Activated T-cell treated with anti-CD3 and anti-CD28 coated beads, Interleukin-2, amount 50 U/mL, for 24 hours (primary cell): ENCODE measurements at regions not wholly inside any gene's neighbourhood (a gene's known extent, or its start where the extent isn't known, plus 50 kb on each side); places are given as distances from the start of the nearest gene placed in this dataset.

Source experiments
- DNase-seq: peaks from one replicate; pipeline ENCODE4 v3.0.0-alpha.2; 2020
- H3K27ac Mint-ChIP-seq: 2 replicates; pipeline ENCODE4 v1.8.0; 2020; ENCODE audit warnings: mild to moderate bottlenecking, mixed read lengths
- H3K27me3 Mint-ChIP-seq: 2 replicates; pipeline ENCODE4 v1.8.0; 2020; ENCODE audit warnings: mixed read lengths
- H3K36me3 Mint-ChIP-seq: 2 replicates; pipeline ENCODE4 v1.8.0; 2020; ENCODE audit warnings: low read depth, mixed read lengths
- H3K4me1 Mint-ChIP-seq: 2 replicates; pipeline ENCODE4 v1.8.0; 2020; ENCODE audit warnings: low read depth, mixed read lengths
- H3K4me3 Mint-ChIP-seq: 2 replicates; pipeline ENCODE4 v1.8.0; 2020; ENCODE audit warnings: mild to moderate bottlenecking, moderate library complexity, mixed read lengths
- H3K9me3 Mint-ChIP-seq: 2 replicates; pipeline ENCODE4 v1.8.0; 2020; ENCODE audit warnings: mixed read lengths

DNA sequence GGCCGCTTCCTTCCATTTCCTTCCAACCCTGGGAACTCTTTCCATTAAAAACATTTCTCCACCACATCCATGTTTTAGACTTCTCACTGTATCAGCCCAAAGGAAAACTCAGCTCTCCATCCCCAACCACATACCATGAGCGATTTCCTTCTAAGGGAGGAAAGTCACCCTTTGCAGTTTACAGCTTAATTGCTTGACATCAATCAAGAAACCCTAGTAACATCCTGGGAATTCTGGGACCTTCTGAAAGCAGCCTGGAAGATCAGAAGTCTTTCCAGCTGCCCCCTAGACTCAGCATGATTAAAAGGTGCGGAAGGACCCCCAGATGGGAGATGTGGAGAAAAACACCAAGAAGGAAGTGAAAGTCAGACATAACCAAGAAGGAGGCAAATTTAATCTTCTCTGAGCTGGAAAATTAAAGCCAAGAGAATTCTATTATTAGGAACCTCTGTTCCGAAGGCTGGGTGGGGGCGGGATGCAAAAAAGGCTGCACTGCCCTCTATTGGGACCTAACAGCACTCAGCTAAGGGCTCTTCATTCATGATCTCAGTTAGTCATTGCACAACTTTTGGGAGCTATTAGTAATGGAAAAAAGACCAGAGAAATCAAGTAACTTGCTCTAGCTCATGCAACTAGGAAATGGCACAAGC is 73.3 kb upstream of the PLXNC1 start:
- Mint-ChIP-seq H3K36me3 (no peaks in the 10 kb centered on the region), H3K4me1 (peaks cover 21% of the 10 kb centered on the region), H3K9me3 (no peaks in the 10 kb centered on the region), H3K27me3 (no peaks in the 10 kb centered on the region), H3K27ac (no peak overlapping the region), H3K4me3 (no peak overlapping the region)
- DNase-seq: no peak

GRCh38 chr12:94077209-94077608 is 71.2 kb upstream of the PLXNC1 start:
- peaks cover 11% of the 10 kb centered on the region for H3K4me1 Mint-ChIP-seq
- no peaks in the 10 kb centered on the region for H3K27me3 Mint-ChIP-seq
- H3K36me3 Mint-ChIP-seq: no peaks in the 10 kb centered on the region
- no peak overlapping the region for H3K27ac Mint-ChIP-seq
- no peak for DNase-seq
- H3K4me3 Mint-ChIP-seq: no peak overlapping the region
- H3K9me3 Mint-ChIP-seq: no peaks in the 10 kb centered on the region

DNA sequence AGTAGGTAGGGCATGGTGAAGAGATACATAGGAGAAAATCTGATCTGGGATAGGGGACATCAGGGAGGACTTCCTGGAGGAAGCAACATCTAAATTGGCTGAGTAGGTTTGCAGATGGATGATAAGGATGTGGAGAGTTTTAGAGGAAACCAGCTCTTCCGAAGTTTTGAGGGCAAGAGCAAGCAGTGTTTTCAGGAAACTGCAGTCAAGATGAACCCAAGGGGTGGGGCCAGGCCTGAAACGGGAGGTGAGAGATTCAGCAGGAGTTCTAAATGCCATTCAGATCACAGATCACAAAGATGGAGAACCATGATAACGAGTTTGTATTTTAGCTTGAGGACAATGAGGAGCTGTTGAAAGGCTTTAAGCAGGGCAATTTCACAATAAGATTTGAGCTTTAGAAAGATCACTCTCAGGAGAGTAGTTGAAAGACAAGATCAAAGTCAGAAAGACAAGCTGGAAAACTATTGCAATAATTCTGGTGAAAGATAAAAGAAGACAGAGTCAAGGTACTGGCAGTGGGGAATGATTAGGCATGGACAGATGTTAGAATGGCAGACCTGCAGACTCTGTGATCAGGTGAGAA is 70.1 kb upstream of the PLXNC1 start:
- H3K4me1 Mint-ChIP-seq: peaks cover 11% of the 10 kb centered on the region
- no peaks in the 10 kb centered on the region for H3K36me3 Mint-ChIP-seq
- no peak overlapping the region for H3K4me3 Mint-ChIP-seq
- no peak for DNase-seq
- no peak overlapping the region for H3K27ac Mint-ChIP-seq
- H3K27me3 Mint-ChIP-seq: no peaks in the 10 kb centered on the region
- H3K9me3 Mint-ChIP-seq: no peaks in the 10 kb centered on the region

DNA sequence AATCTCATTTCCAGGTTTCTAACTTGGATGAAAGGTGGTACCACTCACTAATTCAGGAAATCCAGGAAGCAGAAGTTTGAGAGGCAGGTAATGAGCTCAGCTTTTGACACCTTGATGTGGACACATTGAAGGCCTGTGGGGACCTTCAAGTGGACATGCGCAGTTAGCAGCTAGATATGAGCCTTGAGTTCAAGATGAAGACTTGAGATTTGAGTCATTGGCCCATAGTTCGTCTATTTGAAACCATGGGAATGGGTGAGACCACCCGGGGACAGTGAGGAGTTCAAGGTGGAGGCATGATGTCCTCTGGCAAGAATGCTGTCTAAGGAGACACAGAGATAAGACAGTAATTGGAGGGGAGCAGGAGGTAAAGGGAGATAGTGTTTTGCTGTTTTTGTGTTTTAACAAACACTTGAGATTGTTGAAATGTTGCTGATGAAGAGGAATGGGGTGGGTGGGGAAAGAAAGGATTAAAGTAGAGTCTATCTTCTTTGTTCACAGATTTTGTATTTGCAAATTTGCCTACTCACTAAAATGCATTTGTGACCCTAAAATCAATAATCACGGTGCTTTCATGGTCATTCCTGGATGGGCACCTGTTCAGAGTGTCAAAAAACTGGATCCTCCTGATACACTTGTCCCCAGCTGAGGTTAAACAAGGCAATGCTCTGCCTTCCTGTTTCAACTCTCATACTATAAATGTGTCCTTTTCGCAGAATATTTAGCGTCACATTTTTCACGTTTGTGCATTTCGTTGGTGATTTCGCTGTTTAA is 69.5 kb upstream of the PLXNC1 start:
- Mint-ChIP-seq H3K36me3 (no peaks in the 10 kb centered on the region), H3K27me3 (no peaks in the 10 kb centered on the region), H3K27ac (no peak overlapping the region), H3K4me1 (peaks cover 11% of the 10 kb centered on the region), H3K9me3 (no peaks in the 10 kb centered on the region), H3K4me3 (no peak overlapping the region)
- DNase-seq: no peak

DNA sequence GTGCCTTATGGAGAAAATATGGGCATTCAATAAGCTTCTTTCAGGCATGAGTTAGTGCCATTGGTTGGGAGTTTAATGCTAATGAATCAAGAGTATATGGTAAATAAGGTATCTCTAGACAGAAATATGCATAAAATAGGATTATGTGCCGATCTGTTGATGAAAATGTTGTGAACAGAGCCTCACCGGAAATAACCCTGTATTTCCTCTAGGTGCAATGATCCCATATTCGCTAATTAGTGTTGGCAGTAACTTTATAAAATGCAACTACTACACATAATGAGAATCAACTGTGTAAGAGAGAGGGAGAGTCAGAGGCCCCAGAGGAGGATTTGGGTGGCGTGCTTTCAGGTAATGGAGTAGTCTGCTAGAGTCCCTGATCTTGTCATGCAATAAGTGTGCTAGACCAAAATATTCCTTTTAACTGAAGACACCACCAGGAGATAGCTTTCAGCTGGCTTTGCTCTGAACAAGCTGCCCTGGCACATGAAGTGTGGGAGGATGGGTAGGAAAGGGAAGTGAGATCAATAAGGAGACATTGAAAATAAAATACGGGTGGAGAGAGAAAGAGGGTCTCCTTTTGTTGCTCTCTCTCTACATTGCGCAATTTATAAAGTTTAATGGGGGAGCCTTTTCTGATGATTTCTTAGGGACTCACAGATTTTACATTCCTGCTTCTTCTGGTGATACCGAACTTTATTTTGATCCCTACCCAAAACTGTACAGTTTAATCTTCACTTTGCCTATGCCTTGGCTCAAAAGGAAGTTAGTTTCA is 68.6 kb upstream of the PLXNC1 start:
- Mint-ChIP-seq H3K4me3 (no peak overlapping the region), H3K4me1 (peaks cover 11% of the 10 kb centered on the region), H3K27ac (no peak overlapping the region), H3K36me3 (no peaks in the 10 kb centered on the region), H3K9me3 (no peaks in the 10 kb centered on the region), H3K27me3 (no peaks in the 10 kb centered on the region)
- no peak for DNase-seq

DNA sequence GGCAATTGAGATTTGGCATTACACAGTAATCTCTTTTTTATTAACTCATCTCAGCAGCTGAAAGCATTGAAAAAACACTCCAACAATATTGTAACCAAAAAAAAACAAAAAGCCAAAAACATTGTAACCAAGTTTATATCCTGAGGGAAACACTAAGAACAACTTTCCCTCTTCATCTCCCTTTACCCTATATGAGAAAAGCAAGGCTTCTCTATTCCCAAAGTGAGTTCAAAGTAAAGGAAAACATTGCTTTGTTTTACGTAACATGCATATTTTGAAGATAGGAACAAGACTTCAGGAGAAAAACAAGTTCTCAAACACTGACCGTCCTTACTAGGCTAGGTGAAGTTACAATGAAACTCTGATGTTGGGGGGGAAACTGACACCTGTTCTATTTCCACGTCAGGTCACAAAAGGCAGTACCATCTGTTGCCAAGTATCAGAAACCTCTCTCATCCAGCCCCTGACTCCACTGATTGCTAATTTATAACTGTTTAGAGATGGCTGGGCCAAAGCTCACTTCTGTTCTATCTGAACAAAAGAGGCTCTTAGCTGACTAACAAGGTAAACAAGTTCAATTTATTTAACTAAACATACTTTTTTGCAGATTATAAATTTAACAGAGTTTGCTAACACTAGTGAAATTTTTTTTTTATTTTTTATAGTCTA is 67.9 kb upstream of the PLXNC1 start:
- peaks cover 8% of the 10 kb centered on the region for H3K4me1 Mint-ChIP-seq
- no peak for DNase-seq
- H3K9me3 Mint-ChIP-seq: no peaks in the 10 kb centered on the region
- no peak overlapping the region for H3K4me3 Mint-ChIP-seq
- no peaks in the 10 kb centered on the region for H3K36me3 Mint-ChIP-seq
- no peak overlapping the region for H3K27ac Mint-ChIP-seq
- no peaks in the 10 kb centered on the region for H3K27me3 Mint-ChIP-seq

DNA sequence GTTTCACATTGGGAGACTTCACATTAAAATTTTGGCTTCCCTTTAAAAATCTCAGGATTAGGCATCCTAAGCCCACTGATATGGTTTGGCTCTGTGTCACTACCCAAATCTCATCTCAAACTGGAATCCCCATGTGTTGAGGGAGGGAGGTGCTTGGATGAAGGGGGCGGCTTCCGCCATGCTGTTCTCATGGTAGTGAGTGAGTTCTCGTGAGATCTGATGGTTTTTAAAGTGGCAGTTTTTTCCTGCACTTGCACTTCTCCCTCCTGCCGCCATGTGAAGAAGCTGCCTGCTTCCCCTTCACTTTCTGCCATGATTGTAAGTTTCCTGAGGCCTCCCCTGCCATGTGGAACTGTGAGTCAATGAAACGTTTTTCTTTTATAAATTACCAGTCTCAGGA is 65.7 kb upstream of the PLXNC1 start:
- Mint-ChIP-seq H3K27ac (no peak overlapping the region), H3K9me3 (no peaks in the 10 kb centered on the region), H3K27me3 (no peaks in the 10 kb centered on the region), H3K4me1 (peaks cover 7% of the 10 kb centered on the region), H3K4me3 (no peak overlapping the region), H3K36me3 (no peaks in the 10 kb centered on the region)
- DNase-seq: no peak

- H3K4me1 Mint-ChIP-seq: no peaks in the 10 kb centered on the region
Observed at GRCh38 chr12:94089891-94090290, 58.5 kb upstream of the PLXNC1 start.

DNA sequence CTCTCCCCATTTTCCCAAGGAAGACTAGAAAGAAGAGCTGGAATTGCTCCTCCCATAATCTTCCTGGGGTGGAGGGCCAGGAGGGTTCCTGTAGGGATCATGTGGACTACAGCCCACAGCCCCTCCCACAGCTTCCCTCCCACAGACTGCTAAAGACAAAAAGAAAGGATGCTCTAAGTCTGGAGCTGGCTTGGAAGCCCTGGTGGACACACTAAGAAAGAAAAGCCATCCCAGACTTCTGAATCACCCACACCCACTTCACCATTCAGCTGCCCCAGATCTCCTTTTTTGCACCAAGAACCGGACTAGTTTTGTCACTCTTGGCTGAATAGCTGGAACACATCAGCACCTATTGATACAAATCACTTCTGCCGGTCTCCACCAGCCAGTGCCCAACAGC is 56.8 kb upstream of the PLXNC1 start:
- H3K4me3 Mint-ChIP-seq: no peak overlapping the region
- H3K27me3 Mint-ChIP-seq: peaks cover 5% of the 10 kb centered on the region
- no peak for DNase-seq
- no peaks in the 10 kb centered on the region for H3K9me3 Mint-ChIP-seq
- no peak overlapping the region for H3K27ac Mint-ChIP-seq
- H3K4me1 Mint-ChIP-seq: no peaks in the 10 kb centered on the region
- H3K36me3 Mint-ChIP-seq: no peaks in the 10 kb centered on the region

More at GRCh38 chr12:94089891-94090290, 58.5 kb upstream of the PLXNC1 start:
- H3K4me3 Mint-ChIP-seq: no peak overlapping the region
- H3K9me3 Mint-ChIP-seq: no peaks in the 10 kb centered on the region
- no peak overlapping the region for H3K27ac Mint-ChIP-seq
- H3K36me3 Mint-ChIP-seq: no peaks in the 10 kb centered on the region
- DNase-seq: no peak
- H3K27me3 Mint-ChIP-seq: peaks cover 2% of the 10 kb centered on the region

DNA sequence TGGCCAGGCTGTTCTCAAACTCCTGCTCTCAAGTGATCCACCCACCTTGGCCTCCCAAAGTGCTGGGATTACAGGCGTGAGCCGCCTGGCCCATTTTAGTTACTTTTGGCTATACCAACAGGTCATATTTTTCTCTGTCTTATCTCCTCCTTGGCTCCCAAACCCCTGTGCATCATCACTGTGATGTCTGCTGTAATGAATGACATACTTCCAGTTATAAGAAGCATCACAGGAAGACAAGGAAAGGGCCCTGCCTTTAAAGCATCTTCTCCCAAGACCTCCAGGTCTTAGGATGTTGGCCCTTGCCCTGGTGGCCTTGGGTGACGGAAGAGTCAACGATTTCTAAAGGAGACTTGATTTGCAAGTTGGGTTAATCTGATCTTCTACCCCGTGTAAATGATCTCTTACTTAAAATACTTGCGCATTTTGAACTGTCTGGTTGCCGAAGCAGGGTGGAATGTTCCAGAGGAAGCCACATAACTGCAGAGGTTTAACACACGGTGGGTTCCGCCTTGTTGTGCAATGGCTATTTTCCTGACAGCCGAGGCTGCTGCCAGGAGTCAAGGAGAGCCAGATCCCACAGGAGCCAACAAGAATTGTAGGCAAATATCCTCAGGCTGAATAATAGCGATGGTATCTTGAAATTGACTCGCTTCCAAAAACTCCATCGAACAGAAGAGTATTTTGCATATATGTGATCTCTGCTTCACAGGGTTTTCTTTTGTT is 55.7 kb upstream of the PLXNC1 start:
- DNase-seq: no peak
- Mint-ChIP-seq H3K27ac (no peak overlapping the region), H3K4me3 (no peak overlapping the region), H3K9me3 (no peaks in the 10 kb centered on the region), H3K4me1 (no peaks in the 10 kb centered on the region), H3K36me3 (no peaks in the 10 kb centered on the region), H3K27me3 (peaks cover 5% of the 10 kb centered on the region)

DNA sequence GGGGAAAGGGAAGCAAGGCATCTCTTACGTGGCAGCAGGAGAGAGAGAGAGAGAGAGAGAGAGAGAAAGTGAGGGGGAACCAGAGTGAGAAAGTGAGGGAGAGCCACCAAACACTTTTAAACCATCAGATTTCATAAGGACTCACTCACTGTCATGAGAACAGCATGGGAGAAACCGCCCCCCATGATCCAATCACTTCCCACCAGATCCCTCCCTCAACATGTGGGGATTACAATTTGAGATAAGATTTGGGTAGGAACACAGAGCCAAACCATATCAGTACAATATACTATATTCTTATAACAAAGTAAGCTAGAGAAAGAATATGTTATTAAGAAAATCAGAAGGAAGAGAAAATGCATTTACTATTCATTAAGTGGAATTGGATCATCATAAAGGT is 53.7 kb upstream of the PLXNC1 start:
- no peak for DNase-seq
- Mint-ChIP-seq H3K27me3 (peaks cover 11% of the 10 kb centered on the region), H3K4me3 (no peak overlapping the region), H3K36me3 (no peaks in the 10 kb centered on the region), H3K4me1 (peaks cover 3% of the 10 kb centered on the region), H3K27ac (no peak overlapping the region), H3K9me3 (no peaks in the 10 kb centered on the region)

- no peaks in the 10 kb centered on the region for H3K9me3 Mint-ChIP-seq
- DNase-seq: no peak
- H3K36me3 Mint-ChIP-seq: no peaks in the 10 kb centered on the region
- no peak overlapping the region for H3K4me3 Mint-ChIP-seq
- no peak overlapping the region for H3K27ac Mint-ChIP-seq
- peaks cover 18% of the 10 kb centered on the region for H3K27me3 Mint-ChIP-seq
- H3K4me1 Mint-ChIP-seq: peaks cover 12% of the 10 kb centered on the region
Observed at GRCh38 chr12:94095618-94096017, 52.8 kb upstream of the PLXNC1 start.

DNA sequence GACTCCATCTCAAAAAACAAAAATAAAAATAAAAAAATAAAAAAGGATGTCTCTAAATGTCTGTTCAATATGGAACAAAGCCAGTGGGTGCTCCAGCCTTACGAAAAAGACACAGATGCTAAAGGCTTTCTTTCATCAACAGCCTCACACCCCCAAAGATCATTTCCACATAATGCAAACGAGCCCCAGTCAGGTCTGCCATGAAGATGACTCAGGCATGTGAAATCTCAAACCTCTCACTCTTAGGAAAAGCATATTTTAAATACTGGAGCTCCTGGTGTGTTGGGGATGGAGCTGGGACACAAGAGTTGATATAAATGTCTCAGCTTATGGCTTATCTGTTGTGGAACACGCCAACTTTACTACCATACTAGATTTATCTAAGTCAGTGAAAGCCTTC is 49.9 kb upstream of the PLXNC1 start:
- Mint-ChIP-seq H3K9me3 (no peaks in the 10 kb centered on the region), H3K36me3 (no peaks in the 10 kb centered on the region), H3K27me3 (peaks cover 19% of the 10 kb centered on the region), H3K27ac (no peak overlapping the region), H3K4me1 (peaks cover 24% of the 10 kb centered on the region), H3K4me3 (no peak overlapping the region)
- DNase-seq: no peak
